Suprapubic skin (tissue), 3 donors: ENCODE measurements at regions not wholly inside any gene's neighbourhood (a gene's known extent, or its start where the extent isn't known, plus 50 kb on each side); places are given as distances from the start of the nearest gene placed in this dataset.

Experiments
- CTCF ChIP-seq, 2 donors: fragments of 200-600 bp in 1 of 2; fragments of 450-650 bp in 1 of 2; sonication (generic) in 1 of 2; IDR thresholded peaks; one replicate each; pipeline ENCODE4 v1.5.1; 2016 to 2019; ENCODE audit warnings: antibody characterized with exemption in 2 of 2, mild to moderate bottlenecking in 1 of 2, moderate library complexity in 1 of 2
- POLR2A ChIP-seq, 2 donors: fragments of 450-650 bp; IDR thresholded peaks; one replicate each; pipeline ENCODE4 v1.6.1; 2017; ENCODE audit warnings: antibody characterized with exemption in 2 of 2, mild to moderate bottlenecking in 2 of 2, moderate library complexity in 2 of 2

GRCh38 chr14:75343911-75344310 is 65.3 kb downstream of the FOS start:
- TF ChIP-seq CTCF (IDR thresholded peaks at IDR 0.05) (no peak), POLR2A (IDR thresholded peaks at IDR 0.05) (no peak)
